ENCODE measurements at regions not wholly inside any gene's neighbourhood (a gene's known extent, or its start where the extent isn't known, plus 50 kb on each side); places are given as distances from the start of the nearest gene placed in this dataset.

- TF ChIP-seq TAF7 (optimal IDR thresholded peaks at IDR 0.05; ENCODE audit: borderline replicate concordance, low read depth, low read length): no peak
- no peak for TF ChIP-seq FOSL1 (IDR thresholded peaks at IDR 0.05; ENCODE audit: insufficient read depth, low read depth, low read length)
- no peak for TF ChIP-seq E2F6 (IDR thresholded peaks at IDR 0.05)
- TF ChIP-seq TBP (IDR thresholded peaks at IDR 0.05; ENCODE audit: low read depth, low read length): no peak
- TF ChIP-seq POLR2AphosphoS5 (IDR thresholded peaks at IDR 0.05; ENCODE audit: low read depth, low read length): no peak
Measured at GRCh38 chr11:86736291-86737143, 63.8 kb upstream of the PRSS23 start (continued).
